Pons (tissue), 1 donor: ENCODE measurements at regions not wholly inside any gene's neighbourhood (a gene's known extent, or its start where the extent isn't known, plus 50 kb on each side); places are given as distances from the start of the nearest gene placed in this dataset.

Source experiments
- DNase-seq: peaks from one replicate; pipeline ENCODE4 v3.0.0-alpha.2; 2016; ENCODE audit warnings: low spot score

DNA sequence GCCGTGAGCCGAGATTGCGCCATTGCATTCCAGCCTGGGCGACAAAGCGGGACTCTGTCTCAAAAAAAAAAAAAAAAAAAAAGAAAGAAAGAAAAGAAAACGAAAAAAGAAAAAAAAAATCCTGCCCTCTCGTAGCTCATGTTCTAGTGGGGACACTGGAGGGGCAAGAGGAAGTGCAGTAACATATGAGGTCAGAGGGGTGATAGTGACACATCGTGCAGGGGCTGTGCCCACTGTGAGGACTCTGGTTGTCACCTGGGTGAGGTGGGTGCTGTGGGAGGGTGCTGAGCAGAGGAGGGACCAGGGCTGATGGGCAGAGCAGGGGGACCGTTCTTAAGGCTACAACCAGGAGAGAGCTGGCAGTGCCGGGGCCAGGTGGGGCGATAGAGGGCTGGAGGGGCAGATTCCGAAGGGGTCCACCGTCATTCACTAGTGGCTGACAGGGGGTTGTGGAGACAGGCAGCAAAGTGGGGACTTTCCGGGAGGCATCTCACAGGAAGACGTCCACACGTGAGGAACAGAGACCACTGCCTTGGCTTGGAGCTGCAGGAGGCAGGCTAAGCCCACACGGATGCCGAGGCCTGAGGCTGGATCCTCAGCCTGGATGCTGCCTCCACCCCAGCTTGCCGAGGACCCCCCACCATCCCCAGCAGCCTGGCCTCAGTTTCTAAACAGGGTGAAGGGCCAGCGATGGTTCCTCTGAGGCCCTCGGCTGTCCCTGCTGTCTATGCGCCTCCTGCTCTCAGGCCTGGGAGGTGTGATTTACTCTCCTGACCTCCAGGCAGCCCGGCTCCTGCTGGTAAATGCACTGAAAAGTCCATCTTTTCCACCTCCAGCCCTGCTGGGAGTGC lies 154.3 kb upstream of the IQSEC1 start:
- no peak for DNase-seq

DNA sequence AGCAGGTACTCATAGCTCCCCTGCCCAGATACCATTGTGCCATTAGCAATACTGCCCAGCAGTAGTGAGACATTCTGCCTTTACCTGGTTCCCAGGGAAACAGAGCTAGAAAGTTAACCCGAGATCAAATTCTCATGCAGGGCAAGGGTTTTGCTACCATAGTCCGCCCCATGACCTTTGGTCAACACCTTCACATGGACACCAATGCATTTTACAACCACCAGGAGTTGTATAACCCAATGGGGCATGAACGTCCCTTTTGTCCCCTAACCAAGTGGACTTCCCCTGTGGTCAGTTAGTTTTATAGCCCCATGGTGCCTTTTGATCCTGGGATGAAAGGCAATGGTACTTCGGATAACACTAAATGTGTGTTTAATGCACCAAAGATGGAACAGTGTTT lies 151.7 kb upstream of the IQSEC1 start:
- no peak for DNase-seq

DNA sequence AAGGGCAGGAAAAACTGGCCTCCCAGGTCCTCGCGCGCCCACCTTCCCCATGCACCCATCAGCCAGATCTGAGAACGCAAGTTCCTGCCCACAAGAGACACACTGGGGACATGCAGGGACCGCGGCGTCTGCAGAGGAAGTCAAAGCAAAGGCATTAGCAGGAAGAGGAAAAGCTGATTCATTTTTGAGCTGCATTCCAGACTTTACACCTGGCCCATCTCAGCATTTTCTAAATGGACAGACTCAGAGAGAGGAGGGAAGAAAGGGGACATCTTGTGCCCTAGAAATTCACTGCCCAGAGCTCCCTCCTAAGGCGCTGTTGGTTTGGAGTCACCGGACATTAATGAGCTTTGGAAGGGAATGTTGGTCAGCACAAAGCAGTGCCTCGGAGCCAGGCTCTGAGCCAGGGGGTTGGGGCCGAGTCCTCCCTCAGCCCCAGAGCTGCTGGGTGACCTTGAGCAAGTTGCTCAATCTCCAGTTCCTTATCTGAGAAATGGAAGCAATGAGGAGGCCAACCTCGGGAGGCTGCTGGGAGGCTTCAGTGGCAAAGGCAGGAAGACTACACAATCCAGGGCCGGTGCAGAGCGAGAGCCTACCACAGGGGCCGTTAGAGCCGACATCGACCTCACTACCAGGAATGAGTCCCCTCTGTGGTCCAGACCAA lies 150.5 kb upstream of the IQSEC1 start:
- no peak for DNase-seq

DNA sequence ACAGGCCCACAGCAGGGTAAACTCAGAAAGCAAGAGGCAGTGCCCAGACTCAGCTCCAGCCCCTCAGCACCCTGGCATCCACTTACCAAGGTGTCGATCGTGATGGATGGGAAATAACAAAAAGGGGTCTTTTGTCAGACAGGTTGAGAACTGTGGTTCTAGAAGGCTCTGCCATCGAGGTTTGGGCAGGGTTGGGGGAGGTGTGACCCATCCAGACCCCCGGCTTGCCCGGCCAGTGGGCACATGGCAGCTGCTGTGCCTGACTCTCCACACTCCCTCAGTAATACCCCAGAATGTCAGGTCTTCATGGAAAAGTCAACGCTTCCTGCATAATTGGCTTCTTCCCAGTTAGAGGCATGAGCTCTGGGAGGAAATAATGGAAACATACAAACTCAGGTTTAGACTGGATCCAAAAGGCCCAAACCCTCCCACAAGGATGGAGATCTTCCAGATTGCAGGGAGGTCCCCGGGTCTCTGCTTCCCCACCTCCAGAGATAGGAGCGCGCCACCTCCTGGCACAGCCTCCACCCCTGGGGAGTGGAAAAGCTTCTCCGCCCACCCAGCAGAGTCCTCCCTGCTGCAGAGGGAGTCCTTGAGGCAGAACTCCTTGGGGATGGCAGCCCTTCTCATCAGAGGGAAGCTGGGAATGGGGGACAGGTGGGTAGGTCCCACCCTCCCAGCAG lies 149.8 kb upstream of the IQSEC1 start:
- no peak for DNase-seq

DNA sequence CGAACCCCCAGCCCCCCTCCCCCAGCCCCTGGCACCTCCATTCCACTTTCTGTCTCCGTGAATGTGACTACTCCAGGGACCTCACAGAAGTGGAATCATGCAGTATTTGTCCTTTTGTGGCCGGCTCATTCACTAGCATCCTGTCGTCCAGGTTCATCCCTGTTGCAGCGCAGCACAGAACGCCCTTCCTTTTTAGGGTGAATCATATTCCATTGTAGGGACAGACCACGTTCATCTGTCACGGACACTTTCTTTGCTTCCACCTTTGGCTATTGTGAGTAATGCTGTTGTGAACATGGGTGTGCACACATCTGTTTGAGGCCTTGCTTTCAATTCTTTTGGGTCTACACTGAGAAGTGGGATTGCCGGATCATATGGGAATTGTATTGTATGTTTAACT lies 148.9 kb upstream of the IQSEC1 start:
- DNase-seq: no peak

DNA sequence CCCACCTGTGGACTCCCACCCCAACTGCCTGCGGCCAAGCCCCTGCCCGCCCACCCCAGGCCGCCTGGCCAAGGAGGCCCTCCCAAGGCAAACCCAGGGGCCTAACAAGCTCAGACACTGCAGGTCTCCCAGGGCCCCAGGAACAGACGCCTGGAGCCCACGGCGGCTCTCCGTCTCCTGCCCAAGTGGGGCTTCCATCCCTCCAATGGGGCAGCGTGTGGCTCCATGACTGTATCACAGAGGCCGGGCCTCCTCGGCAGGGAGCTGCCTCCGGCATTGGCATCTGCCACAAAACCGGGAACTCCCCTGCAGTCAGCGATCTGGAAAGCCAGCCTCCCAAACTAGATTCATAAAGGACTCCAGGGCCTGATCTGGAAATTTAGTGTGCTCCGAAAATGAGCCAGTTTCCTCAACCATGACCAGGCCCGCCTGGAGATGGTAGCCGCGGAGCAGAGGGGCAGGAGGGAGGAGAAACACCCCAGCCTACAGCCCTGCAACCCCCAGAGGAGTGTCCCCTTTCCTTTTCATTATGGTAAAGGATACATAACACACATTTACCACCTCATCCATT lies 148.3 kb upstream of the IQSEC1 start:
- no peak for DNase-seq

DNA sequence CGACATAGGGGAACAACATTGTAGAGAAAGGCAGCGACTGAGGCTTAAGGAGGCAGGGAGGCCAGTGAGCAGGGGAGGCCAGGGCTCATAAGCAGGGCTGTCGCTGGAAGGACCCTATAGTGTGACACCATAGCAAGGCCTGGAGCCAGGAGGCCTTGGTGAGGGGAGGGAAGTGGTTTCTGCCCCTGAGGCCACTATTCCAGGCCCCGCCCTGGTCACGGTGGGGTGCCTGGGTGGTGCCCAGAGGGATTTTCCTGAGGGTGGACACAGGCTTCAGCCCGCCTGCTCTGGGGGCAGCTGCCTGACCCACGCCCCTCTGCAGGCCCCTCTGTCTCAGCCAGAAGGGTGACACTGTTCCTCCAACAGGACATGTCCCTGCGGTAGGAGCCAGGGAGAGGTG lies 147.8 kb upstream of the IQSEC1 start:
- DNase-seq: no peak

DNA sequence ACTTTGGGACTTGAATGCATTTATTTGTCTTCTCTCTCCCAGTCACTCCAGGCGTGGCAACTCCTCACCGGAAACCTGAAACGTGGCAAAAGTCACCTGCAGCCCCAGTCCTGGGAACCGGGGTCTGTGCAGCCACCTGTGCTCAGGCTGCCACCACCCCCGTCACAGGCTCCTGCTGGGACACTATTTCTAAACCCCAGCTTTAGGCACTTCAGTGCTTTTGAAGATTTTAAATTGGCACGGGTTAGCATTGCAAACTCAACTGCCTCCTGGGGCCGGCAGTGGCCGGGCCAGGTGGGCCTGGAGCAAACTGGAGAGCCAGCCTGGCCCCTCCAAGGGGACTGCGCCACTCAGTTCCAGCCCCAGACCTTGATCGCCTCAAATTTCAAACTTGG lies 146.7 kb upstream of the IQSEC1 start:
- DNase-seq: no peak

DNA sequence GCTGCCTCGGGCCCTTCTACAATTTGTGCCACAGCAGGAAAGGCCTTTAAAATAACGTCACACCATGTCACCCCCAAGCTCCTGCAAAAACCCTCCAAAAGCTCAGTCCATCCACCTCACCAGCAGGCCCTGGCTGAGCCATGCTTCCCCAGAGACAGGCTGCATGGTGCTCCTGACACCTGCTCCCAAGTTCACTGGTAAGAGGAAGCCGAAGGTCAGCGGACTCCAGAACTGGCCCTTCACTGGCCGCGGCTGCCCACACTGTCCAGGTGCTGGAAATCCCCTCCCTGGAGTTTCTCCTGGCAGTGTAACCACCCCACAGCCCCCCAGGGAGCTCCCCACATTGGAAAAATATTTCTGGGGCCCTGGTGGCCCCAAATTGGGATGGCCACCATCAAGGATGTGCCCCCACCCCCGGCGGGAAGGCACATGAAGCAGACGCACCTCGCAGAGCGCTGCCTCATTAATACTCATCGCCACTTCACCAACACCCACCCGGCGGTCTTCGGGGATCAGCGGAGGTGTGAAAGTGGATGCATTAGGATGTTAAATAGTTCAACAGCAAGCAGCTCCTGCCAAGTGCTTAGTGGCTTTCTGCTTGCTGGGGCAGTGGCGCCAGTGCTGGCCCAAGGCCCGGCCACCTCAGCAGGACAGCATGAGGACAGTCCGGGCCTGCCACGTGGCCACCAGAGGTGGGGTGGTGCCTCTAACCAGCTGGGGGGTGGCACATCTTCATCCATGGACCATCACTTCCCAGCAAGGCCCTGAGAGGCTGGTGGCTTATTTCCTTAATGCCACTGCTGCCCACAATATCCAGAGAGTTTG lies 146.1 kb upstream of the IQSEC1 start:
- no peak for DNase-seq

DNA sequence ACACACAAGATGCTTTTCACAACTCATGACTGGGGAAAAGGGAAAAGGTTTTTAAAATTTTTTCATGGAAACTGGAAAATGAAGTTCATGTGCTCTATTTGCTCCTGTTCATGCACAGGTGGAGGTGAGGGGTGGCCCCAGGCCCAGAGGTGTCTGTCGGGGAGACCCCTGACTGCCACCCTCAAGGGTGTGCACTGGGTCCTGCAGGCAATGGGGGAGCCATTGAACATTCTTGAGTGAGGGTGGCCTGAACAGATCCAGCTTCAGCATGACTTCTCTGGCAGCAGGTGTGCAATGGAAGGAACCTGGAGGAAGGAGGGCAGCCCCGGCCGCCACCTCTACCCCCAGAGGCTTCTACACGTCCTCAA lies 145.3 kb upstream of the IQSEC1 start:
- no peak for DNase-seq

DNA sequence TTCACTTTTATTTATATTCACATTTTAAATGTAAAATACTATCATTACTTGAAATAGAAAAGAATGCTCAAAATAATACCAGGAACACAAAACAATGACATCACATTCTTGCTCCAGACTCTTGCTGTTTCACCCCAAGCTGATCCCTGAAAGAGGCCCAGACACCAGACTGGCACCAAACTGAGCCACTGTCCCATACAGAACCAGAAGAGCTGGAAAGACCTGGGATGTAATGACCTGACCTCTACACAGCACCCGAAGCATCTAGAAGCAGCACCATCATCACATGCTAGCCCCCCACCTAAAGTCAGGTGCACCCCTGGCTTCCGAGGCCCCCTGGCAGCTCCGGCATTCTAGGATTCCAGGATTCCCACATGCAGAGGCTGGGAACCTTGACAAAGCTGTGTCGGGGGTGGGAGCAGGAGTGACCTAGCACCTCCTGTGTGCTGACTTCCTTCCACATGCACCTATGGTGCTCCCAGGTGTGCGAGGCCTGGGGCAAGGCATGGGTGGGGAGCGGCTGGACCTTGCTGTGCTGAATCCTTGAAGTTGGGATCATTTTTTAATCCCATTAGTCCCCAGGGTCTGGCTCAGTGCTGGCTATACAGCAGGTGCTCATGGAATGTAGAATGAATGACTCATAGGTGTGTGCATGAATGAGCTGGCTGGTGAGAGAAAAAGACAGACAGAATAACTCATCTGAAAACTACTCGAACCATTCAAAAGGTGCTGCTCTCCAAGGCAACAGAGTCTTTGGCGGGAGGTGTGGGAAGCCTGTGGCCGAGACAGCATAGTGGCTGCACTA lies 144.7 kb upstream of the IQSEC1 start:
- no peak for DNase-seq

DNA sequence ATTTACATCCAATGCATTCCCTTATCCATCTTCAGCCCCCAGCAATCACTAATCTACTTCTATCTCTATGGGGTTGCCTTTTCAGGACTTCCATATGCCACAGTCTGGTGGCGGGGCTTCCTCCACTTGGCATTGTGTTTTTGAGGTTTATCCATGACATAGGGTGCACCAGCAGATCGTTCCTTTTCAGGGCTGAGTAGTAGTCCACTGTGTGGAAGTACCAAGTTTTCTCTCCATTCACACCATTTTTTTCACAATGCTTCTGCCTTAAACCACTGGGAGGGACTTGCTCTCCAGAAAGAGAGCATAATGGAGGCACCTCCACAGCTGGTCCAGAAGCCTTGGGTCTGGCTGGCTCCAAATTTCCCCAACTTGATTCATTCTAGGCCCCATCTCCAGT lies 144.0 kb upstream of the IQSEC1 start:
- DNase-seq: no peak

DNA sequence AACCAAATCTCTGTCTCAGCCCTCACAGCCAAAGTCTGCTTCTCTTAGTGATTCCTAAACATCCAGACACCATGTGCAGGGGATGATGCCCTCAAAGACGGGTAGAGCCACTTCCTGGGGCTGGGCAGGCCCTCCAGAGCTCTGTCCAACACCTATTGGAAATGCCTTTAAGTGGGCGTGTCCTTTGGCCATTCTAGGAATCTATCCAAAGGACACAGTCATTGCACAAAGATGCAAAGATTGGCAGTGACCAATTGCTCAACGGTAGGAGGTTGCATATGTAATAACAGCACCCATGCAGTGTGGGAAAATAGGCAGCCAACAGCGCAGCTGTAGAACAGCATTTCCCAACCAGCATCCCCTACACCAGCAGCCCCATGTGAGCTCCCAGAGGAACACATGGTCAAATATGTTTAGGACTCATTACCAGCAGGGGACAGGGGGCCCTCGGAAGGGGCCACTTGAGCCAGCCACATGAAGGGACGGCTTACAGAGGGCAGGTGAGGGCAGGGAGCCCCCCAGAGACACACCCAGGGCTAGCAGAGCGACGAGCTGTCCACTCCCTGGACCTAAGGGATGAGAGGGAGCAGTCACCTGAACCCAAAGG lies 142.8 kb upstream of the IQSEC1 start:
- no peak for DNase-seq

DNA sequence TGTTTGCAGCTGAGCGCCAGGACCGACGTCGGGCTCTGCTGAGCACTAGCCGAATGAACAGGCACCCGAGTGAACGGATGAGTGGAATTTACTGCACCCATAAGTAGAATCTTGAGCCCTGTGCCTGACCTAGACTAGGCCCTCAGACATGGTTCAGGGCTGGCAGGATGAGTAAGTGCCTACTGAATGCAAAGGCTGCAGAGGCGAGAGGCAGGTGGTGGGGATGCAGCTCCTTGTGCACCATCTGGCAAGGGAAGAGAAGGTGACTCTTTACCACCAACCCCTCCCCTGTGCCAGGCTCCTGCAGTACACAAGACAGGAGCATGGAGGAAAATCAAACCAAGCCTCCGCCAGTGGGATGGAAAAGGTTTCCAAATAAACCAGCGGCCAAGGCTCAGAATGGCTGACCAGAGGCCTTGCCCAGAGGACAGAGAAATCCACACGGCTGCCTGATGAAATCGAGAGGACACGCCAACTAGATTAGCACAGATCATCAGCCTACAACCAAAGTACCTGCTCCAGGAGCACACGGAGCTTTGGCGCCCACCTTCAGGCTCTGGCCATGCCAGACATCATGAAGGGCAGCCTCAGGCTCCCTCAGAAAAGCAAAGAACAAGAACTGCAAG lies 141.7 kb upstream of the IQSEC1 start:
- no peak for DNase-seq

DNA sequence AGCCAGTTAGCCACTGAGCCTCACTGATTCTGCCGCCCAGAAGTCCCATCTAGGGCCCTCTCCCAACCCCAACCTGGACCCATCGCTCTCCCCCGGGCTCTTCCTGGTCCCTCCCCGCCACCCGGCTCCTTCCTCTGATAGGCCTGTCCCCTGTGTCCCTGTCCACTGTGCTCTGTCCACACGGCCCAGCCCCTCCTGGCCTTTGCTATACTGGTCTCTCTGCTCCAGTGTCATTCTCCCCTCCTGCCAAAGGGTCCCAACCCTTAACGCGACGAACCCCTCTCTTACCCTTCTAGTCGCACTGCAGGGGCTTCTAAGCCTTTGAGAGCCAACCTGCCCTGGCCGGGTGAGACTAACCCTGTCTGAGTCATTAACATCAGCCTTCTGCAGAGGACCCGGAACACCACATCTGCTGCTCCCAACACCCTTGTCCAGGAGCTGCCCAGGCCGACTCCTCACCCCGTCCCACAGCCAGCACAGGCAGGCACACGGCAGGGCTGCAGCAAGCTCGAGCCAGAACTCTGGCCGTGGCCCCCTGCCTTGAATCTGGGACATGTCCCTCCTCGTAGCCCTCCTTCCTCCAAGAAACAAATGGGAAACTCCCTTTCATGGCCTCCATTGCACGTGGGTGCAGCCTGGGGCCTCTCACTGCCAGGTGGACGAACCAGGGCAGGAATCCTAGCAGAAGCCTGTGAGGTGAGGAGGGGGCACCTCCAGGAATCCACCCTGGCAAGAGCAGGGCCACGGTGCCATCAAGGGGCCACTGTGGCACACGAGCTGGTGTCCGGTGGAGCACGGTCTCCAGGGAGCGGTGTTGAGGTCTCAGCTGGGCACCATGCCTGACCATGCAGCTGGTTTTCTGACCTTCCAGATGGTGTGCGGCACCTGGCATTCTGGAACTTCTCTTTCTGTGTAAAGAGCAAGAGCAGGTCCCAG lies 140.9 kb upstream of the IQSEC1 start:
- no peak for DNase-seq

DNA sequence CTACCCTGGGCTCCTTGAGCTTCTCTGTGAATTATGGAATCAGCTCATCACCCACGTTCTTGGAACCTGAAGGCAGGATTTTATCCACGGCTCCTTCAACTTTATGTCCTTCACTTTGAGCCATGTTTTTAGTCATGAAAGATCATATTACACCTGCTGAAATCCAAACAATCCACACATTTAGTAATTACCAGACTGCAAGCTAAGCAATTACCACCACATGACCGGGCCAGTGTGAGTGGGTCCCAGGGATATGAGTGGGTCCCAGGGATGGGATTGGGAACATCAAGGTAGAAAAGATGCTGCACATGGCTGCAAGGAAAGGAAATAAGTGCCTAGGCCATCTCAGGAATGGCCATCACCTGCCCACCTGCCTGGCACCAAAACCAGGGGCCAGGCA lies 140.3 kb upstream of the IQSEC1 start:
- DNase-seq: no peak

DNA sequence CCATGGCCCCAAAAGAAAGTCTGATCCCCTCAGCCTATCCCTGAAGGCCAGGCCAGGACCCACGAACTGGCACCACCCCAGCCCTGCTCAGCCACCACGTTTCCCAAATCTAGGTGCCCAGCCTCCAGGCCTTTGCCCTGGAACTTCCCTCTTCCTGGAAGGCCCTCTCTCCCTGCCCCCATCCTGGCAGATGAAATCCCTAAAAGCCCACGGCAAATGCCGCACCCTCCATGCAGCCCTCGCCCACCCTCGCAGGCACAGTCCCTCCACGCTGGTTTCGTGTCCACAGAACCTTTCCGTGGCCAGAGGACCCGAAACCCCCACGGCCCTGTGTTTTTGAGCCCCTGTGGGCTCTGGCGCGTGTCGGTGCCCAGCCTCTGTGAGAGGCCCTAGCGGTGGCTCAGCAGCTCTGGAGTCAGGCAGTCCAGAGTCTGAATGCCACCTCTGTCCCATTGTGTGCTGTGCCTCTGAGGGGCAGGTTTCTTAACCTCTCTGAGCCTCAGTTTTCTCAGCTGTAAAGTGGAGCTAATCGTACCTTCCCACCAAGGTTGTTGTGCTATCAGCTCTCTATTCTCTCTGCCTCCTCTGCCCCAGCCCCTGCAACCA lies 138.5 kb upstream of the IQSEC1 start:
- DNase-seq: no peak

DNA sequence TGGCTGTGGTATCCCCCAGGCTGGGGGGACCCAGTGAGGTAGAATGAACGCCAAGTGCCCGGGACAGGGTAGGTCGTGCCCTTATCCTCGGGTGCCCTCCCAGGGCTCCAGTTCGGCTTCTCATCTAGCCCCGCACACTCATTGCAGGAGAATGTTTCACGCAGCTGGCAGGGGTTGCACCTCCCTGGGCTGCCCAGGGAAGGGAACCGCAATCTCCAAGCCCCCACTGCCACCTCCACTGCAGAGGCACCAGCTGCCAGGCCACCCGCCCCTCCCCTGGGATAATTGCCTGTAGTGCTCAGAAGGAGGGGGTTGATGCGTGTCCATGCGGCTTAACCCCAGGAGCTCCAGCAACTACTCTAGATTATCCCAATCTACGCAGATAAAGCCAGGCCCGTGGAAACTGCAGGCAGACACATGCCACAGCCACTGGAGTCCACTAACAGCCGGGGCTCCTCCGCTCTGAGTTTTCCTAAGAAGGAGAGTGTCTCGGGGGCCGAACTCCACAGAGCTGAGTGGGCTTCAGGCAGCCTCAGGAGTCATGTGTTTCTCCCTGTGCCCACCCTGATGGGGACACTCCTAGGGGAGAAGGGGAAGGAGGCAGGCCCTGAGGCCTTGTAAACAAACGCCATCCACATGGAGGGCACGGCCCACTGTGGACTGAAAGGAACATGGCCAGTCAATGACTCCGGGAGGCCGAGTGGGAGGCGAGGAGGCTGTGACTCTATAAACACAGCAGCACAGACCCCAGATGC lies 137.2 kb upstream of the IQSEC1 start:
- no peak for DNase-seq
